ENCODE measurements at regions not wholly inside any gene's neighbourhood (a gene's known extent, or its start where the extent isn't known, plus 50 kb on each side); places are given as distances from the start of the nearest gene placed in this dataset.

DNA sequence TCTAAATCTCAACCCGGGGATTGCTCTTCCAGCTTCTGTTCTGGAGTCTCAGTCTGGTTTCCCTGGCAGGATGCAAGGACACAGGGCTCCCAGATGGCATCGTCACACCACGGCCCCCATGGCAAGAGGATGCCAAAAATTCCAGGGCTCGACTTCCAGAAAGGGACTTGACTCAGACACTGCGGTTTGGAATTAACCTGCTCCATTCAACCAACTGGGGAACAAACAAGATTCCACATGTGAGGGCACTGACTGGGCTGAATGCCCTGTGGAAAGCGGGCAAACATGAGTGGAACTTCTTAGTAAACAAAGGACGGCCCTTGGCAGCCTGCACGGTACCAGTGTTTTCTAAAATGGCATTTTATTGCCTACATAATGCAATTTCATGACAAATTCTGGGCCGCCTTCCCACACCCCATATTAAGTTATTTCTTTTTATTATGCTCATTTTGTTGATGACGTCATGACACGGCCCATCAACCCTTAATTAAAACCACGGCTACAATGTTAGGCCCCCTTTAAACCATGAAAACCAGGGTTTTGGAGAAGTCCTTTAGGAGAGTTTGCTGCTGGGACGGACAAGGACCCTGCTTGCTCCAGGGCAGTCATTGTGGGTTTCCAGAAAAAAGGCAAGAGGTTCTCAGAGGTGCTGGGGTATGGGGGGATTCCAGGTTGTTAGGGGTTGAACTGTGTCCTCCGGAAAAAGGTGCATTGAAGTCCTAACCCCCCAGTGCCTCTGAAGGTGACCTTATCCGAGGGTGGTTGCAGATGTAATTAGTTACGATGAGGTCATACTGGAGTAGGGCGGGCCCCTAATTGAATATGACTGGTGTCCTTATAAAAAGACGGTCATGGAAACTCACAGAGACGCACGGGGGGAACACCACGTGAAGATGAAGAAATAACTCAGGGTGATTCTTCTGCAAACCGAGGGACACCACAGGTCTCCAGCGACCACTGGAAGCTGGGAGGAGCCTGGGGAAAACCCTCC lies 205.6 kb downstream of the FOXL1 start (continued):
- TF ChIP-seq, protein P1, sequence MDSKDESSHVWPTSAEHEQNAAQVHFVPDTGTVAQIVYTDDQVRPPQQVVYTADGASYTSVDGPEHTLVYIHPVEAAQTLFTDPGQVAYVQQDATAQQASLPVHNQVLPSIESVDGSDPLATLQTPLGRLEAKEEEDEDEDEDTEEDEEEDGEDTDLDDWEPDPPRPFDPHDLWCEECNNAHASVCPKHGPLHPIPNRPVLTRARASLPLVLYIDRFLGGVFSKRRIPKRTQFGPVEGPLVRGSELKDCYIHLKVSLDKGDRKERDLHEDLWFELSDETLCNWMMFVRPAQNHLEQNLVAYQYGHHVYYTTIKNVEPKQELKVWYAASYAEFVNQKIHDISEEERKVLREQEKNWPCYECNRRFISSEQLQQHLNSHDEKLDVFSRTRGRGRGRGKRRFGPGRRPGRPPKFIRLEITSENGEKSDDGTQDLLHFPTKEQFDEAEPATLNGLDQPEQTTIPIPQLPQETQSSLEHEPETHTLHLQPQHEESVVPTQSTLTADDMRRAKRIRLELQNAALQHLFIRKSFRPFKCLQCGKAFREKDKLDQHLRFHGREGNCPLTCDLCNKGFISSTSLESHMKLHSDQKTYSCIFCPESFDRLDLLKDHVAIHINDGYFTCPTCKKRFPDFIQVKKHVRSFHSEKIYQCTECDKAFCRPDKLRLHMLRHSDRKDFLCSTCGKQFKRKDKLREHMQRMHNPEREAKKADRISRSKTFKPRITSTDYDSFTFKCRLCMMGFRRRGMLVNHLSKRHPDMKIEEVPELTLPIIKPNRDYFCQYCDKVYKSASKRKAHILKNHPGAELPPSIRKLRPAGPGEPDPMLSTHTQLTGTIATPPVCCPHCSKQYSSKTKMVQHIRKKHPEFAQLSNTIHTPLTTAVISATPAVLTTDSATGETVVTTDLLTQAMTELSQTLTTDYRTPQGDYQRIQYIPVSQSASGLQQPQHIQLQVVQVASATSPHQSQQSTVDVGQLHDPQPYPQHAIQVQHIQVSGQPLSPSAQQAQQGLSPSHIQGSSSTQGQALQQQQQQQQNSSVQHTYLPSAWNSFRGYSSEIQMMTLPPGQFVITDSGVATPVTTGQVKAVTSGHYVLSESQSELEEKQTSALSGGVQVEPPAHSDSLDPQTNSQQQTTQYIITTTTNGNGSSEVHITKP (tag by site-specific recombination; IDR thresholded peaks at IDR 0.05) = peak; percentile 54
- TF ChIP-seq, protein P2, sequence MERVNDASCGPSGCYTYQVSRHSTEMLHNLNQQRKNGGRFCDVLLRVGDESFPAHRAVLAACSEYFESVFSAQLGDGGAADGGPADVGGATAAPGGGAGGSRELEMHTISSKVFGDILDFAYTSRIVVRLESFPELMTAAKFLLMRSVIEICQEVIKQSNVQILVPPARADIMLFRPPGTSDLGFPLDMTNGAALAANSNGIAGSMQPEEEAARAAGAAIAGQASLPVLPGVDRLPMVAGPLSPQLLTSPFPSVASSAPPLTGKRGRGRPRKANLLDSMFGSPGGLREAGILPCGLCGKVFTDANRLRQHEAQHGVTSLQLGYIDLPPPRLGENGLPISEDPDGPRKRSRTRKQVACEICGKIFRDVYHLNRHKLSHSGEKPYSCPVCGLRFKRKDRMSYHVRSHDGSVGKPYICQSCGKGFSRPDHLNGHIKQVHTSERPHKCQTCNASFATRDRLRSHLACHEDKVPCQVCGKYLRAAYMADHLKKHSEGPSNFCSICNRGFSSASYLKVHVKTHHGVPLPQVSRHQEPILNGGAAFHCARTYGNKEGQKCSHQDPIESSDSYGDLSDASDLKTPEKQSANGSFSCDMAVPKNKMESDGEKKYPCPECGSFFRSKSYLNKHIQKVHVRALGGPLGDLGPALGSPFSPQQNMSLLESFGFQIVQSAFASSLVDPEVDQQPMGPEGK (tag by site-specific recombination; IDR thresholded peaks at IDR 0.05) = peak; percentile 42; the same call in 1 of the 2 replicates
- TF ChIP-seq HOXD13 (CRISPR knock-in tag; IDR thresholded peaks at IDR 0.05; ENCODE audit: borderline replicate concordance) (no peak), ZNF10 (tag by site-specific recombination; IDR thresholded peaks at IDR 0.05) (0 out of 2 replicates have a peak, but pooled peaks have one; percentile 22), ZNF239 (tag by site-specific recombination; IDR thresholded peaks at IDR 0.05) (no peak), ZFP41 (tag by site-specific recombination; IDR thresholded peaks at IDR 0.05; ENCODE audit: borderline replicate concordance) (no peak), ZNF600 (tag by site-specific recombination; IDR thresholded peaks at IDR 0.05) (no peak), ZFHX2 (tag by site-specific recombination; conservative IDR thresholded peaks at IDR 0.05) (0 out of 2 replicates have a peak, but pooled peaks have one; percentile 12), ZNF37A (tag by site-specific recombination; IDR thresholded peaks at IDR 0.05) (no peak), ZNF843 (tag by site-specific recombination; IDR thresholded peaks at IDR 0.05) (no peak), ZNF48 (tag by site-specific recombination; IDR thresholded peaks at IDR 0.05) (no peak), ZNF776 (tag by site-specific recombination; IDR thresholded peaks at IDR 0.05; ENCODE audit: borderline replicate concordance) (no peak), ZNF423 (tag by site-specific recombination; IDR thresholded peaks at IDR 0.05) (no peak), ZNF558 (tag by site-specific recombination; IDR thresholded peaks at IDR 0.05) (no peak), ZNF140 (tag by site-specific recombination; IDR thresholded peaks at IDR 0.05) (no peak), ZNF416 (tag by site-specific recombination; IDR thresholded peaks at IDR 0.05) (no peak), ZNF561 (tag by site-specific recombination; IDR thresholded peaks at IDR 0.05; ENCODE audit: borderline replicate concordance) (no peak), ZBTB17 (tag by site-specific recombination; IDR thresholded peaks at IDR 0.05) (no peak), ZSCAN23 (tag by site-specific recombination; IDR thresholded peaks at IDR 0.05) (no peak)
- TF ChIP-seq, protein P3, sequence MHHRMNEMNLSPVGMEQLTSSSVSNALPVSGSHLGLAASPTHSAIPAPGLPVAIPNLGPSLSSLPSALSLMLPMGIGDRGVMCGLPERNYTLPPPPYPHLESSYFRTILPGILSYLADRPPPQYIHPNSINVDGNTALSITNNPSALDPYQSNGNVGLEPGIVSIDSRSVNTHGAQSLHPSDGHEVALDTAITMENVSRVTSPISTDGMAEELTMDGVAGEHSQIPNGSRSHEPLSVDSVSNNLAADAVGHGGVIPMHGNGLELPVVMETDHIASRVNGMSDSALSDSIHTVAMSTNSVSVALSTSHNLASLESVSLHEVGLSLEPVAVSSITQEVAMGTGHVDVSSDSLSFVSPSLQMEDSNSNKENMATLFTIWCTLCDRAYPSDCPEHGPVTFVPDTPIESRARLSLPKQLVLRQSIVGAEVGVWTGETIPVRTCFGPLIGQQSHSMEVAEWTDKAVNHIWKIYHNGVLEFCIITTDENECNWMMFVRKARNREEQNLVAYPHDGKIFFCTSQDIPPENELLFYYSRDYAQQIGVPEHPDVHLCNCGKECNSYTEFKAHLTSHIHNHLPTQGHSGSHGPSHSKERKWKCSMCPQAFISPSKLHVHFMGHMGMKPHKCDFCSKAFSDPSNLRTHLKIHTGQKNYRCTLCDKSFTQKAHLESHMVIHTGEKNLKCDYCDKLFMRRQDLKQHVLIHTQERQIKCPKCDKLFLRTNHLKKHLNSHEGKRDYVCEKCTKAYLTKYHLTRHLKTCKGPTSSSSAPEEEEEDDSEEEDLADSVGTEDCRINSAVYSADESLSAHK (tag by site-specific recombination; IDR thresholded peaks at IDR 0.05) = no peak
- TF ChIP-seq, protein P4, sequence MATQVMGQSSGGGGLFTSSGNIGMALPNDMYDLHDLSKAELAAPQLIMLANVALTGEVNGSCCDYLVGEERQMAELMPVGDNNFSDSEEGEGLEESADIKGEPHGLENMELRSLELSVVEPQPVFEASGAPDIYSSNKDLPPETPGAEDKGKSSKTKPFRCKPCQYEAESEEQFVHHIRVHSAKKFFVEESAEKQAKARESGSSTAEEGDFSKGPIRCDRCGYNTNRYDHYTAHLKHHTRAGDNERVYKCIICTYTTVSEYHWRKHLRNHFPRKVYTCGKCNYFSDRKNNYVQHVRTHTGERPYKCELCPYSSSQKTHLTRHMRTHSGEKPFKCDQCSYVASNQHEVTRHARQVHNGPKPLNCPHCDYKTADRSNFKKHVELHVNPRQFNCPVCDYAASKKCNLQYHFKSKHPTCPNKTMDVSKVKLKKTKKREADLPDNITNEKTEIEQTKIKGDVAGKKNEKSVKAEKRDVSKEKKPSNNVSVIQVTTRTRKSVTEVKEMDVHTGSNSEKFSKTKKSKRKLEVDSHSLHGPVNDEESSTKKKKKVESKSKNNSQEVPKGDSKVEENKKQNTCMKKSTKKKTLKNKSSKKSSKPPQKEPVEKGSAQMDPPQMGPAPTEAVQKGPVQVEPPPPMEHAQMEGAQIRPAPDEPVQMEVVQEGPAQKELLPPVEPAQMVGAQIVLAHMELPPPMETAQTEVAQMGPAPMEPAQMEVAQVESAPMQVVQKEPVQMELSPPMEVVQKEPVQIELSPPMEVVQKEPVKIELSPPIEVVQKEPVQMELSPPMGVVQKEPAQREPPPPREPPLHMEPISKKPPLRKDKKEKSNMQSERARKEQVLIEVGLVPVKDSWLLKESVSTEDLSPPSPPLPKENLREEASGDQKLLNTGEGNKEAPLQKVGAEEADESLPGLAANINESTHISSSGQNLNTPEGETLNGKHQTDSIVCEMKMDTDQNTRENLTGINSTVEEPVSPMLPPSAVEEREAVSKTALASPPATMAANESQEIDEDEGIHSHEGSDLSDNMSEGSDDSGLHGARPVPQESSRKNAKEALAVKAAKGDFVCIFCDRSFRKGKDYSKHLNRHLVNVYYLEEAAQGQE (tag by site-specific recombination; IDR thresholded peaks at IDR 0.05) = no peak
- TF ChIP-seq, protein P5, sequence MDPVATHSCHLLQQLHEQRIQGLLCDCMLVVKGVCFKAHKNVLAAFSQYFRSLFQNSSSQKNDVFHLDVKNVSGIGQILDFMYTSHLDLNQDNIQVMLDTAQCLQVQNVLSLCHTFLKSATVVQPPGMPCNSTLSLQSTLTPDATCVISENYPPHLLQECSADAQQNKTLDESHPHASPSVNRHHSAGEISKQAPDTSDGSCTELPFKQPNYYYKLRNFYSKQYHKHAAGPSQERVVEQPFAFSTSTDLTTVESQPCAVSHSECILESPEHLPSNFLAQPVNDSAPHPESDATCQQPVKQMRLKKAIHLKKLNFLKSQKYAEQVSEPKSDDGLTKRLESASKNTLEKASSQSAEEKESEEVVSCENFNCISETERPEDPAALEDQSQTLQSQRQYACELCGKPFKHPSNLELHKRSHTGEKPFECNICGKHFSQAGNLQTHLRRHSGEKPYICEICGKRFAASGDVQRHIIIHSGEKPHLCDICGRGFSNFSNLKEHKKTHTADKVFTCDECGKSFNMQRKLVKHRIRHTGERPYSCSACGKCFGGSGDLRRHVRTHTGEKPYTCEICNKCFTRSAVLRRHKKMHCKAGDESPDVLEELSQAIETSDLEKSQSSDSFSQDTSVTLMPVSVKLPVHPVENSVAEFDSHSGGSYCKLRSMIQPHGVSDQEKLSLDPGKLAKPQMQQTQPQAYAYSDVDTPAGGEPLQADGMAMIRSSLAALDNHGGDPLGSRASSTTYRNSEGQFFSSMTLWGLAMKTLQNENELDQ (tag by site-specific recombination; IDR thresholded peaks at IDR 0.05; ENCODE audit: low read depth) = no peak
- TF ChIP-seq, protein P6, sequence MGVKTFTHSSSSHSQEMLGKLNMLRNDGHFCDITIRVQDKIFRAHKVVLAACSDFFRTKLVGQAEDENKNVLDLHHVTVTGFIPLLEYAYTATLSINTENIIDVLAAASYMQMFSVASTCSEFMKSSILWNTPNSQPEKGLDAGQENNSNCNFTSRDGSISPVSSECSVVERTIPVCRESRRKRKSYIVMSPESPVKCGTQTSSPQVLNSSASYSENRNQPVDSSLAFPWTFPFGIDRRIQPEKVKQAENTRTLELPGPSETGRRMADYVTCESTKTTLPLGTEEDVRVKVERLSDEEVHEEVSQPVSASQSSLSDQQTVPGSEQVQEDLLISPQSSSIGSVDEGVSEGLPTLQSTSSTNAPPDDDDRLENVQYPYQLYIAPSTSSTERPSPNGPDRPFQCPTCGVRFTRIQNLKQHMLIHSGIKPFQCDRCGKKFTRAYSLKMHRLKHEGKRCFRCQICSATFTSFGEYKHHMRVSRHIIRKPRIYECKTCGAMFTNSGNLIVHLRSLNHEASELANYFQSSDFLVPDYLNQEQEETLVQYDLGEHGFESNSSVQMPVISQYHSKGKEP (tag by site-specific recombination; IDR thresholded peaks at IDR 0.05) = no peak
